ENCODE measurements at regions not wholly inside any gene's neighbourhood (a gene's known extent, or its start where the extent isn't known, plus 50 kb on each side); places are given as distances from the start of the nearest gene placed in this dataset.

GRCh38 chr4:38590046-38590445, 74.0 kb upstream of the KLF3 start:
- H3K4me3 ChIP-seq (ENCODE audit: low read length) = no peak overlapping the region
- H3K36me3 ChIP-seq (replicated peaks; ENCODE audit: low read depth, low read length) = no peaks in the 10 kb centered on the region
- H3K27me3 ChIP-seq (ENCODE audit: low read depth, low read length) = peaks cover 6% of the 10 kb centered on the region
- no peak overlapping the region for H3K4me2 ChIP-seq (ENCODE audit: low read length)
- H3K27ac ChIP-seq (ENCODE audit: low read length) = no peak overlapping the region
- no peaks in the 10 kb centered on the region for H3K4me1 ChIP-seq (ENCODE audit: low read length)
- no peaks in the 10 kb centered on the region for H3K79me2 ChIP-seq (ENCODE audit: low read length)
- H3K9me3 ChIP-seq (ENCODE audit: insufficient read depth, low read length) = no peaks in the 10 kb centered on the region
- H3K9ac ChIP-seq (ENCODE audit: low read length) = no peak overlapping the region
- no peak for TF ChIP-seq EZH2phosphoT487 (IDR thresholded peaks at IDR 0.05; ENCODE audit: low read depth)
- TF ChIP-seq, protein P1, sequence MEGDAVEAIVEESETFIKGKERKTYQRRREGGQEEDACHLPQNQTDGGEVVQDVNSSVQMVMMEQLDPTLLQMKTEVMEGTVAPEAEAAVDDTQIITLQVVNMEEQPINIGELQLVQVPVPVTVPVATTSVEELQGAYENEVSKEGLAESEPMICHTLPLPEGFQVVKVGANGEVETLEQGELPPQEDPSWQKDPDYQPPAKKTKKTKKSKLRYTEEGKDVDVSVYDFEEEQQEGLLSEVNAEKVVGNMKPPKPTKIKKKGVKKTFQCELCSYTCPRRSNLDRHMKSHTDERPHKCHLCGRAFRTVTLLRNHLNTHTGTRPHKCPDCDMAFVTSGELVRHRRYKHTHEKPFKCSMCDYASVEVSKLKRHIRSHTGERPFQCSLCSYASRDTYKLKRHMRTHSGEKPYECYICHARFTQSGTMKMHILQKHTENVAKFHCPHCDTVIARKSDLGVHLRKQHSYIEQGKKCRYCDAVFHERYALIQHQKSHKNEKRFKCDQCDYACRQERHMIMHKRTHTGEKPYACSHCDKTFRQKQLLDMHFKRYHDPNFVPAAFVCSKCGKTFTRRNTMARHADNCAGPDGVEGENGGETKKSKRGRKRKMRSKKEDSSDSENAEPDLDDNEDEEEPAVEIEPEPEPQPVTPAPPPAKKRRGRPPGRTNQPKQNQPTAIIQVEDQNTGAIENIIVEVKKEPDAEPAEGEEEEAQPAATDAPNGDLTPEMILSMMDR (IDR thresholded peaks at IDR 0.05; ENCODE audit: low read depth, low read length) = no peak
- H4K20me1 ChIP-seq (ENCODE audit: insufficient read depth, low read length) = no peaks in the 10 kb centered on the region
- H2AFZ ChIP-seq (ENCODE audit: low read depth, low read length) = no peak overlapping the region

- no peak overlapping the region for H3K4me3 ChIP-seq (ENCODE audit: low read length)
- H3K4me2 ChIP-seq (ENCODE audit: low read length) = no peak overlapping the region
- H3K4me1 ChIP-seq (ENCODE audit: low read length) = no peaks in the 10 kb centered on the region
- H3K27ac ChIP-seq (ENCODE audit: low read length) = no peak overlapping the region
- H3K79me2 ChIP-seq (ENCODE audit: low read length) = no peaks in the 10 kb centered on the region
- H2AFZ ChIP-seq (ENCODE audit: low read depth, low read length) = no peak overlapping the region
- peaks cover 6% of the 10 kb centered on the region for H3K27me3 ChIP-seq (ENCODE audit: low read depth, low read length)
- H3K9ac ChIP-seq (ENCODE audit: low read length) = no peak overlapping the region
- no peak for TF ChIP-seq EZH2phosphoT487 (IDR thresholded peaks at IDR 0.05; ENCODE audit: low read depth)
- TF ChIP-seq, protein P1 (IDR thresholded peaks at IDR 0.05; ENCODE audit: low read depth, low read length) = no peak
- H3K9me3 ChIP-seq (ENCODE audit: insufficient read depth, low read length) = no peaks in the 10 kb centered on the region
- no peaks in the 10 kb centered on the region for H4K20me1 ChIP-seq (ENCODE audit: insufficient read depth, low read length)
- no peaks in the 10 kb centered on the region for H3K36me3 ChIP-seq (replicated peaks; ENCODE audit: low read depth, low read length)
Measured at GRCh38 chr4:38591617-38592337, 72.2 kb upstream of the KLF3 start.

DNA sequence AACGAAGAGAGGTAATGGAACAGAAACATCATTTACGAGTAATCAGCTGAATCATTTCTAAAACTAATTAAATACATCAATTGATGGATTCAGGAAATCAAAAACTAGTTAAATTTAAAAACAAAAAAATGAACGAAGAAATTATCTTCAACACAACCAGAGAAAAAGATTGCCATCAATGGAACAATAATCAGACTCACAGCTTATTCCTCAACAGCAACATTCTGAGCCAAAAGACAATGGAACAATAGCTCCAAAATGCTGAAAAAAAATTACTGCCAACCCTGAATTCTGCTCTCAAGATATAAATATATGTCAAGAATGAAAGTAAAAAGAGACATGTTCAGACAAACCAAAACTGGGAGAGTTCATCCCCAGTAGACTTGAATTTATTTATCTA, 65.5 kb upstream of the KLF3 start:
- Histone ChIP-seq H3K4me3 (ENCODE audit: low read length) (no peak overlapping the region), H3K36me3 (replicated peaks; ENCODE audit: low read depth, low read length) (no peaks in the 10 kb centered on the region), H4K20me1 (ENCODE audit: insufficient read depth, low read length) (no peaks in the 10 kb centered on the region), H3K79me2 (ENCODE audit: low read length) (no peaks in the 10 kb centered on the region), H3K4me1 (ENCODE audit: low read length) (no peaks in the 10 kb centered on the region), H3K27ac (ENCODE audit: low read length) (no peak overlapping the region), H2AFZ (ENCODE audit: low read depth, low read length) (no peak overlapping the region), H3K4me2 (ENCODE audit: low read length) (no peak overlapping the region), H3K27me3 (ENCODE audit: low read depth, low read length) (peaks cover 7% of the 10 kb centered on the region), H3K9ac (ENCODE audit: low read length) (no peak overlapping the region), H3K9me3 (ENCODE audit: insufficient read depth, low read length) (no peaks in the 10 kb centered on the region)
- TF ChIP-seq, protein P1 (IDR thresholded peaks at IDR 0.05; ENCODE audit: low read depth, low read length) = no peak
- TF ChIP-seq EZH2phosphoT487 (IDR thresholded peaks at IDR 0.05; ENCODE audit: low read depth) = no peak

DNA sequence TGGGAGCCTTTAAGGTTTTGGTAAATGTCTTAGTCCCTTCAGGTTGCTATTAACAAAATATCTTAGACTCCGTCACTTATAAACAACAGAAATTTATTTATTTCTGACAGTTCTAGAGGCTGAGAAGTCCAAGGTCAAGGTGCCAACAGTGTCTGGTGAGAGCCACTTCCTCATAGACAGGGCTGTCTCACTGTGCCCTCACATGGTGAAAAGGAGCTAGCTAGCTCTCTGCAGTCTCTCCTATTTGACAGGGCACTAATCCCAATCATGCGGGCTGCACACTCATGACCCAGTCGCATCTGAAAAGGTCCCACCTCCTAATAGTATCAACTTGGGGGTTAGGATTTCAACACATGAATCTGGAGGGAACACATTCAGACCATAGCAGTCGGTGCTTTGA, 63.4 kb upstream of the KLF3 start:
- no peaks in the 10 kb centered on the region for H3K4me1 ChIP-seq (ENCODE audit: low read length)
- H3K27ac ChIP-seq (ENCODE audit: low read length) = no peak overlapping the region
- H3K36me3 ChIP-seq (replicated peaks; ENCODE audit: low read depth, low read length) = no peaks in the 10 kb centered on the region
- H2AFZ ChIP-seq (ENCODE audit: low read depth, low read length) = no peak overlapping the region
- no peaks in the 10 kb centered on the region for H4K20me1 ChIP-seq (ENCODE audit: insufficient read depth, low read length)
- no peaks in the 10 kb centered on the region for H3K9me3 ChIP-seq (ENCODE audit: insufficient read depth, low read length)
- H3K79me2 ChIP-seq (ENCODE audit: low read length) = no peaks in the 10 kb centered on the region
- H3K4me2 ChIP-seq (ENCODE audit: low read length) = no peak overlapping the region
- no peak overlapping the region for H3K9ac ChIP-seq (ENCODE audit: low read length)
- peaks cover 7% of the 10 kb centered on the region for H3K27me3 ChIP-seq (ENCODE audit: low read depth, low read length)
- no peak for TF ChIP-seq EZH2phosphoT487 (IDR thresholded peaks at IDR 0.05; ENCODE audit: low read depth)
- TF ChIP-seq, protein P1 (IDR thresholded peaks at IDR 0.05; ENCODE audit: low read depth, low read length) = peak; percentile 44
- H3K4me3 ChIP-seq (ENCODE audit: low read length) = no peak overlapping the region
